H1 (cell line): ENCODE measurements at regions not wholly inside any gene's neighbourhood (a gene's known extent, or its start where the extent isn't known, plus 50 kb on each side); places are given as distances from the start of the nearest gene placed in this dataset.

Experiments
- CTCF ChIA-PET: fragments of 300-600 bp; sonication (Branson Sonifier 250); formaldehyde crosslinking; loops from one replicate; lab custom pipeline; 2021; ENCODE audit not compliant: partially characterized antibody; lab: Charles Lee
- POLR2A ChIA-PET: fragments of 300-600 bp; sonication (Branson Sonifier 250); formaldehyde crosslinking; loops from one replicate; lab custom pipeline; 2021; ENCODE audit warnings: inconsistent platforms; ENCODE audit not compliant: partially characterized antibody; lab: Charles Lee
- DNase-seq, 2 experiments: peaks; one replicate each; pipeline versions ENCODE4 v3.0.0 to v3.0.0-alpha.2; 2010 to 2022; ENCODE audit warnings: low spot score in 2 of 2, low read depth in 1 of 2, mixed read lengths in 1 of 2
- FAIRE-seq: peaks from 2 replicates; lab custom pipeline; 2011; peaks lifted over from hg19 to GRCh38; lab: Jason Lieb, UNC
- H2AFZ ChIP-seq: 2 replicates; pipeline ENCODE4 v1.8.1; 2012; ENCODE audit warnings: low read length, inconsistent platforms
- H2AK5ac ChIP-seq: 2 replicates; pipeline ENCODE4 v1.6.1; 2013; ENCODE audit warnings: low read depth, low read length
- H2BK120ac ChIP-seq: replicated peaks from 2 replicates; pipeline ENCODE3; 2013; ENCODE audit warnings: low read depth, low read length, inconsistent platforms
- H2BK12ac ChIP-seq: 2 replicates; pipeline ENCODE4 v1.6.1; 2013; ENCODE audit warnings: low read depth, low read length
- H2BK15ac ChIP-seq: 2 replicates; pipeline ENCODE4 v1.6.1; 2013; ENCODE audit warnings: low read length
- H2BK20ac ChIP-seq: 2 replicates; pipeline ENCODE4 v1.6.1; 2013; ENCODE audit warnings: low read length
- H2BK5ac ChIP-seq: 2 replicates; pipeline ENCODE4 v1.6.1; 2013; ENCODE audit warnings: low read depth, low read length
- H3K14ac ChIP-seq: 2 replicates; pipeline ENCODE4 v1.6.1; 2013; ENCODE audit warnings: inconsistent platforms; ENCODE audit not compliant: insufficient read length
- H3K18ac ChIP-seq: 2 replicates; pipeline ENCODE4 v1.6.1; 2013; ENCODE audit warnings: low read length; ENCODE audit errors: extremely low read depth
- H3K23ac ChIP-seq: 2 replicates; pipeline ENCODE4 v1.6.1; 2013; ENCODE audit warnings: inconsistent platforms; ENCODE audit not compliant: insufficient read length
- H3K23me2 ChIP-seq: 2 replicates; pipeline ENCODE4 v1.6.1; 2013; ENCODE audit warnings: low read depth, low read length
- H3K27ac ChIP-seq: 2 replicates; pipeline ENCODE4 v1.6.1; 2011; ENCODE audit warnings: low read depth, low read length, inconsistent platforms
- H3K27me3 ChIP-seq, 4 experiments: replicated peaks in 1 of 4; 1 replicate in 1 of 4; 2 replicates in 3 of 4; pipeline versions ENCODE4 v1.6.1 to v1.8.1; 2011 to 2013; ENCODE audit warnings: low read length in 3 of 4, mild to moderate bottlenecking in 3 of 4, inconsistent platforms in 2 of 4, mixed read lengths in 2 of 4, moderate library complexity in 1 of 4; ENCODE audit not compliant: control insufficient read depth in 3 of 4, insufficient read depth in 3 of 4; ENCODE audit errors: extremely low read depth in 1 of 4
- H3K36me3 ChIP-seq, 4 experiments: 2 replicates each; pipeline versions ENCODE4 v1.6.1 to v1.8.1; 2011 to 2013; ENCODE audit warnings: mild to moderate bottlenecking in 4 of 4, low read length in 3 of 4, moderate library complexity in 2 of 4, control low read depth in 1 of 4, inconsistent platforms in 1 of 4; ENCODE audit not compliant: insufficient read depth in 4 of 4, control insufficient read depth in 2 of 4
- H3K4ac ChIP-seq: replicated peaks from 2 replicates; pipeline ENCODE3; 2013; ENCODE audit warnings: low read length, low read depth, mixed read lengths, inconsistent platforms; ENCODE audit not compliant: insufficient read length
- H3K4me1 ChIP-seq, 4 experiments: replicated peaks in 1 of 4; 1 replicate in 1 of 4; 2 replicates in 3 of 4; pipeline versions ENCODE4 v1.6.1 to v1.8.1; 2011 to 2013; ENCODE audit warnings: low read length in 3 of 4, inconsistent platforms in 2 of 4, mixed read lengths in 1 of 4; ENCODE audit not compliant: insufficient read depth in 4 of 4, control insufficient read depth in 3 of 4
- H3K4me2 ChIP-seq, 2 experiments: 2 replicates each; pipeline versions ENCODE4 v1.6.1 to v1.8.1; 2011 to 2013; ENCODE audit warnings: low read depth in 2 of 2, low read length in 2 of 2, control low read depth in 1 of 2, inconsistent platforms in 1 of 2, mild to moderate bottlenecking in 1 of 2; ENCODE audit not compliant: insufficient read depth in 1 of 2
- H3K4me3 ChIP-seq, 4 experiments: fragments of 200-600, 300-600 bp in 1 of 4; sonication (generic), shearing (Covaris generic), sonication (Bioruptor Twin) in 1 of 4; 2 replicates each; pipeline versions ENCODE4 v1.5.1 to v1.8.1; 2011 to 2016; ENCODE audit warnings: low read length in 4 of 4, low read depth in 3 of 4, control low read depth in 2 of 4, inconsistent platforms in 2 of 4, mild to moderate bottlenecking in 2 of 4, mixed read lengths in 1 of 4, moderate library complexity in 1 of 4; ENCODE audit not compliant: insufficient read depth in 2 of 4; ENCODE audit errors: extremely low read depth in 1 of 4
- H3K56ac ChIP-seq: replicated peaks from 2 replicates; pipeline ENCODE3; 2013; ENCODE audit warnings: low read depth, mild to moderate bottlenecking, mixed read lengths, low read length, inconsistent platforms; ENCODE audit not compliant: insufficient read length
- H3K79me1 ChIP-seq: 2 replicates; pipeline ENCODE4 v1.6.1; 2013; ENCODE audit warnings: low read depth, low read length, control low read depth
- H3K79me2 ChIP-seq, 2 experiments: 2 replicates each; pipeline versions ENCODE4 v1.6.1 to v1.8.1; 2012 to 2013; ENCODE audit warnings: low read length in 2 of 2, mild to moderate bottlenecking in 2 of 2, inconsistent platforms in 1 of 2; ENCODE audit not compliant: insufficient read depth in 2 of 2, control insufficient read depth in 1 of 2
- H3K9ac ChIP-seq, 4 experiments: replicated peaks in 1 of 4; 1 replicate in 1 of 4; 2 replicates in 3 of 4; pipeline versions ENCODE4 v1.6.1 to v1.8.1; 2011 to 2013; ENCODE audit warnings: low read depth in 3 of 4, low read length in 3 of 4, control low read depth in 2 of 4, mild to moderate bottlenecking in 2 of 4, moderate library complexity in 2 of 4, inconsistent platforms in 1 of 4; ENCODE audit errors: extremely low read depth in 1 of 4
- H3K9me3 ChIP-seq, 2 experiments: 2 replicates each; pipeline versions ENCODE4 v1.6.1 to v1.8.1; 2012 to 2013; ENCODE audit warnings: mild to moderate bottlenecking in 2 of 2, moderate library complexity in 2 of 2, control low read depth in 1 of 2, inconsistent platforms in 1 of 2, low read depth in 1 of 2, low read length in 1 of 2, mixed read lengths in 1 of 2; ENCODE audit not compliant: insufficient read depth in 2 of 2
- H4K20me1 ChIP-seq, 2 experiments: replicated peaks in 1 of 2; 2 replicates each; pipeline versions ENCODE3 to v1.8.1; 2011 to 2013; ENCODE audit warnings: inconsistent platforms in 2 of 2, low read length in 2 of 2, mild to moderate bottlenecking in 1 of 2; ENCODE audit not compliant: insufficient read depth in 2 of 2, control insufficient read depth in 1 of 2
- H4K5ac ChIP-seq: 2 replicates; pipeline ENCODE4 v1.6.1; 2013; ENCODE audit warnings: low read length, low read depth, mixed read lengths, inconsistent platforms; ENCODE audit not compliant: insufficient read length
- H4K8ac ChIP-seq: 2 replicates; pipeline ENCODE4 v1.8.0; 2013; ENCODE audit warnings: mild to moderate bottlenecking, moderate library complexity, low read length, inconsistent platforms; ENCODE audit not compliant: insufficient read depth; ENCODE audit errors: extremely low read depth
- H4K91ac ChIP-seq: replicated peaks from 2 replicates; pipeline ENCODE3; 2013; ENCODE audit warnings: low read length, mixed read lengths, inconsistent platforms; ENCODE audit not compliant: insufficient read length
- ASH2L ChIP-seq: fragments of 200-600, 300-600 bp; sonication (generic); IDR thresholded peaks from one replicate; pipeline ENCODE4 v1.7.1; 2017; ENCODE audit warnings: low read length
- CHD1 ChIP-seq: IDR thresholded peaks from 2 replicates; pipeline ENCODE4 v1.6.1; 2012; ENCODE audit warnings: low read depth, low read length, improper control_type of control experiment
- CTBP2 ChIP-seq: IDR thresholded peaks from 2 replicates; pipeline ENCODE4 v1.7.0; 2011; ENCODE audit warnings: borderline replicate concordance, mild to moderate bottlenecking, moderate library complexity, mixed read lengths, low read length; ENCODE audit not compliant: insufficient read depth, insufficient read length
- HDAC2 ChIP-seq, 2 experiments: fragments of 300-600 bp in 1 of 2; sonication (generic) in 1 of 2; IDR thresholded peaks; 2 replicates each; pipeline ENCODE4 v1.6.1; 2011 to 2012; ENCODE audit warnings: low read depth in 2 of 2, low read length in 2 of 2, mild to moderate bottlenecking in 2 of 2, moderate library complexity in 2 of 2, borderline replicate concordance in 1 of 2, inconsistent platforms in 1 of 2
- JUND ChIP-seq: IDR thresholded peaks from 2 replicates; pipeline ENCODE4 v1.6.1; 2011; ENCODE audit warnings: mild to moderate bottlenecking, improper control_type of control experiment, low read length
- KDM1A ChIP-seq: fragments of 200-600, 300-600 bp; sonication (generic); IDR thresholded peaks from 2 replicates; pipeline ENCODE4 v1.7.1; 2016; ENCODE audit warnings: mild to moderate bottlenecking, low read length, borderline replicate concordance
- RAD21 ChIP-seq, 2 experiments: IDR thresholded peaks in 1 of 2; conservative IDR thresholded peaks in 1 of 2; 2 replicates each; pipeline ENCODE4 v1.6.1; 2011; ENCODE audit warnings: low read depth in 2 of 2, low read length in 2 of 2, improper control_type of control experiment in 1 of 2, inconsistent platforms in 1 of 2, mild to moderate bottlenecking in 1 of 2, moderate library complexity in 1 of 2
- RNF2 ChIP-seq: fragments of 200-900, 300-1000 bp; sonication (generic); IDR thresholded peaks from 2 replicates; pipeline ENCODE4 v1.7.1; 2016; ENCODE audit warnings: borderline replicate concordance, low read depth, mild to moderate bottlenecking, antibody characterized with exemption, low read length; ENCODE audit not compliant: poor library complexity, severe bottlenecking; ENCODE audit errors: missing control alignments
- SIRT6 ChIP-seq: IDR thresholded peaks from one replicate; pipeline ENCODE4 v1.7.1; 2012; ENCODE audit warnings: low read length, inconsistent platforms
- YY1 ChIP-seq: IDR thresholded peaks from 2 replicates; pipeline ENCODE4 v1.6.1; 2011; ENCODE audit warnings: low read depth, mild to moderate bottlenecking, low read length
- WGBS, 2 experiments: shearing (Covaris generic) in 1 of 2; methylation state at CpG; one replicate each; pipeline versions ENCODE4 v1.1.6 to v1.1.7; 2013 to 2015; ENCODE audit warnings: low lambda C conversion rate in 2 of 2, mixed read lengths in 2 of 2, inconsistent platforms in 1 of 2, low coverage in 1 of 2, missing lambda C conversion rate in 1 of 2; ENCODE audit not compliant: insufficient replicate concordance in 2 of 2, insufficient coverage in 1 of 2, insufficient read length in 1 of 2; ENCODE audit errors: extremely low coverage in 1 of 2, missing lambda C conversion rate in 1 of 2; 5-methylcytosine and 5-hydroxymethylcytosine counted together
- TF ChIP-seq, protein P1 (sequence below): IDR thresholded peaks from 2 replicates; pipeline ENCODE4 v1.6.1; 2012; ENCODE audit warnings: inconsistent platforms

DNA sequence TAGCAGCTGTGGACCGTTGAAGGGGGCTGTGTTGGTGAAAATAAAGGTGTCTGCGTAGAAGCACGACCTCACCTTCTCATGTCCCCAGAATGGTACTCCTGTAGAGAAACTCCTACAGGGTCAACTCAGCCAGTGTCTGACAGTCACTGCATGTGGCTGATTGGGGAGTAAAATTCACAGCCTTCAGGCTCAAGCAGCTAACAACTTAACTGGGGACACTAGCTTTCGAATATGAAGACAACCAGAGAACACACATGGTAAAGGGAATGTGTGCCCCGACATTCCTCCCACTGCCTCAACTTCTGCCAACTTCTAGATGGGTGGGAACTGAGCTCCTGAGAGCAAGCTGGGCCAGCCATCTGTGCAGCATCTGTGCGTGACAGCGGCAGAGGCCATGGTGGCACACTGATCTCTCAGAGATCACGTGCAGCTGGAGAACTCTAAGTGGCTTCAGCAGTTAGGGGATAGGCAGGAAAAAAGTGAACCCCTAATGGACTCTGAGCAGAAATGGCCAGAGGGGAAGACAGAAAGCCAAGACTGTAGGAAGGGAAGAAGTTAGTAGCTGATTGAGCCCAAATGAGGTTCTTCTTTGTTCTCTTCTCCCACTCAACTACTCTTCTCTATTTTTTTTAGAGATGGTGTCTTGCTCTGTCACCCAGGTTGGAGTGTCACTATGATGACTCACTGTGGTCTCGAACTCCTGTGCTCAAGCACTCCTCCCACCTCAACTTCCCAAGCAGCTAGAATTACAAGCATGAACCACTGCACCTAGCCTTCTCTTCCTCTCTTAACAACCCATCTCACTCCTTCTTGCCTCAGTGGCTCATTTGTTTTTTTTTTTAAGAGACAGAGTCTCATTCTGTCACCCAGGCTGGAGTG, 280.8 kb downstream of the ZEB1 start:
- no peak overlapping the region for H2BK15ac ChIP-seq
- H3K4me3 ChIP-seq: no peak overlapping the region
- no peak overlapping the region for H3K4me2 ChIP-seq
- no peaks in the 10 kb centered on the region for H3K79me2 ChIP-seq
- H2BK5ac ChIP-seq: no peak overlapping the region
- FAIRE-seq (no peak), DNase-seq (no peak)
- H3K14ac ChIP-seq: no peak overlapping the region
- H3K27ac ChIP-seq: no peak overlapping the region
- no peaks in the 10 kb centered on the region for H3K27me3 ChIP-seq
- no peak overlapping the region for H3K4ac ChIP-seq
- no peak overlapping the region for H2BK12ac ChIP-seq
- no peaks in the 10 kb centered on the region for H3K36me3 ChIP-seq
- H2AFZ ChIP-seq: no peak overlapping the region
- peaks cover 7% of the 10 kb centered on the region; the same call in 1 of the 2 replicates for H3K23me2 ChIP-seq
- no peaks in the 10 kb centered on the region for H3K79me1 ChIP-seq
- no peak overlapping the region for H2BK120ac ChIP-seq
- ChIA-PET POLR2A (no interaction called here), CTCF (interaction anchor here (0.9 kb wide), 1 partner anchor 16 kb away, joined by 3 read pairs; no protein-coding TSS in a partner anchor)
- no peak overlapping the region for H2BK20ac ChIP-seq
- no peak overlapping the region for H4K8ac ChIP-seq
- H3K23ac ChIP-seq: no peak overlapping the region
- H3K9ac ChIP-seq: no peak overlapping the region
- H3K18ac ChIP-seq: no peak overlapping the region
- WGBS, 2 experiments: 92% methylated on average over 8 of the region's 9 CpGs; no CpG with 5 or more reads in 1 of the 2 experiments
- H3K56ac ChIP-seq: no peak overlapping the region
- no peak overlapping the region for H4K5ac ChIP-seq
- peaks cover 5 to 9% (median 6%) of the 10 kb centered on the region in 4 experiments for H3K4me1 ChIP-seq
- no peak overlapping the region for H2AK5ac ChIP-seq
- H3K9me3 ChIP-seq: no peaks in the 10 kb centered on the region
- no peak overlapping the region for H4K91ac ChIP-seq
- no peaks in the 10 kb centered on the region for H4K20me1 ChIP-seq
- TF ChIP-seq RAD21 (IDR thresholded peaks at IDR 0.05 in 1 of 2, conservative IDR thresholded peaks at IDR 0.05 in 1 of 2; ENCODE audit: low read depth in 2 of 2, low read length in 2 of 2) (no peak), SIRT6 (no peak), HDAC2 (IDR thresholded peaks at IDR 0.05; ENCODE audit: borderline replicate concordance in 1 of 2, low read depth in 2 of 2, low read length in 2 of 2) (no peak), CTBP2 (no peak), YY1 (no peak), JUND (no peak), CHD1 (no peak), KDM1A (no peak), RNF2 (no peak), ASH2L (no peak)
- TF ChIP-seq, protein P1, sequence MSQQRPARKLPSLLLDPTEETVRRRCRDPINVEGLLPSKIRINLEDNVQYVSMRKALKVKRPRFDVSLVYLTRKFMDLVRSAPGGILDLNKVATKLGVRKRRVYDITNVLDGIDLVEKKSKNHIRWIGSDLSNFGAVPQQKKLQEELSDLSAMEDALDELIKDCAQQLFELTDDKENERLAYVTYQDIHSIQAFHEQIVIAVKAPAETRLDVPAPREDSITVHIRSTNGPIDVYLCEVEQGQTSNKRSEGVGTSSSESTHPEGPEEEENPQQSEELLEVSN: no peak
